ENCODE measurements at regions not wholly inside any gene's neighbourhood (a gene's known extent, or its start where the extent isn't known, plus 50 kb on each side); places are given as distances from the start of the nearest gene placed in this dataset.
"Not testable (repeated sequence)": the region's sequence is repeated elsewhere in the genome, so short reads cannot be mapped to it uniquely, and the experiment has no call there.

DNA sequence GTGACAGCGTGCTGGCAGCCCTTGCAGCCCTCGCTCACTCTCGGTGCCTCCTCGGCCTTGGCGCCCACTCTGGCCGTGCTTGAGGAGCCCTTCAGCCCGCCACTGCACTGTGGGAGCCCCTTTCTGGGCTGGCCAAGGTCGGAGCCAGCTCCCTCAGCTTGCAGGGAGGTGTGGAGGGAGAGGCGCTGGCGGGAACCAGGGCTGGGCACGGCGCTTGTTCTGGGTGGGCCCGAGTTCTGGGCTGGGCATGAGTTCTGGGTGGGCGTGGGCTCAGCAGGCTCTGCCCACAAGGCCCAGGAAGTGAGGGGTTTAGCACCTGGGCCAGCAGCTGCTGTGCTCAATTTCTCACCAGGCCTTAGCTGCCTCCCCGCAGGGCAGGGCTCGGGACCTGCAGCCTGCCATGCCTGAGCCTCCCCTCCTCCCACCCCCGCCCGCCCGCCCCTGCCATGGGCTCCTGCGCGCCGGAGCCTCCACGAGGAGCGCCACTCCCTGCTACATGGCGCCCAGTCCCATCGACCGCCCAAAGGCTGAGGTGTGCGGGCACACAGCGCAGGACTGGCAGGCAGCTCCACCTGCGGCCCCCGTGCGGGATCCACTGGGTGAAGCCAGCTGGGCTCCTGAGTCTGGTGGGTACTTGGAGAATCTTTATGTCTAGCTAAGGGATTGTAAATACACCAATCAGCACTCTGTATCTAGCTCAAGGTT is 169.7 kb downstream of the DEPDC1B start:
- TF ChIP-seq, protein P1, sequence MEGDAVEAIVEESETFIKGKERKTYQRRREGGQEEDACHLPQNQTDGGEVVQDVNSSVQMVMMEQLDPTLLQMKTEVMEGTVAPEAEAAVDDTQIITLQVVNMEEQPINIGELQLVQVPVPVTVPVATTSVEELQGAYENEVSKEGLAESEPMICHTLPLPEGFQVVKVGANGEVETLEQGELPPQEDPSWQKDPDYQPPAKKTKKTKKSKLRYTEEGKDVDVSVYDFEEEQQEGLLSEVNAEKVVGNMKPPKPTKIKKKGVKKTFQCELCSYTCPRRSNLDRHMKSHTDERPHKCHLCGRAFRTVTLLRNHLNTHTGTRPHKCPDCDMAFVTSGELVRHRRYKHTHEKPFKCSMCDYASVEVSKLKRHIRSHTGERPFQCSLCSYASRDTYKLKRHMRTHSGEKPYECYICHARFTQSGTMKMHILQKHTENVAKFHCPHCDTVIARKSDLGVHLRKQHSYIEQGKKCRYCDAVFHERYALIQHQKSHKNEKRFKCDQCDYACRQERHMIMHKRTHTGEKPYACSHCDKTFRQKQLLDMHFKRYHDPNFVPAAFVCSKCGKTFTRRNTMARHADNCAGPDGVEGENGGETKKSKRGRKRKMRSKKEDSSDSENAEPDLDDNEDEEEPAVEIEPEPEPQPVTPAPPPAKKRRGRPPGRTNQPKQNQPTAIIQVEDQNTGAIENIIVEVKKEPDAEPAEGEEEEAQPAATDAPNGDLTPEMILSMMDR (IDR thresholded peaks at IDR 0.05; ENCODE audit: low read depth, low read length, missing input control): not testable (repeated sequence)
- not testable (repeated sequence) for TF ChIP-seq FOXA1 (IDR thresholded peaks at IDR 0.05); TAF1 (conservative IDR thresholded peaks at IDR 0.05); EGR1 (IDR thresholded peaks at IDR 0.05; ENCODE audit: low read depth in 2 of 2); RAD21 (IDR thresholded peaks at IDR 0.05); RXRA (IDR thresholded peaks at IDR 0.05); HNF4A (conservative IDR thresholded peaks at IDR 0.05); NR2F2 (IDR thresholded peaks at IDR 0.05); HNF4G (IDR thresholded peaks at IDR 0.05)
- TF ChIP-seq, protein P2, sequence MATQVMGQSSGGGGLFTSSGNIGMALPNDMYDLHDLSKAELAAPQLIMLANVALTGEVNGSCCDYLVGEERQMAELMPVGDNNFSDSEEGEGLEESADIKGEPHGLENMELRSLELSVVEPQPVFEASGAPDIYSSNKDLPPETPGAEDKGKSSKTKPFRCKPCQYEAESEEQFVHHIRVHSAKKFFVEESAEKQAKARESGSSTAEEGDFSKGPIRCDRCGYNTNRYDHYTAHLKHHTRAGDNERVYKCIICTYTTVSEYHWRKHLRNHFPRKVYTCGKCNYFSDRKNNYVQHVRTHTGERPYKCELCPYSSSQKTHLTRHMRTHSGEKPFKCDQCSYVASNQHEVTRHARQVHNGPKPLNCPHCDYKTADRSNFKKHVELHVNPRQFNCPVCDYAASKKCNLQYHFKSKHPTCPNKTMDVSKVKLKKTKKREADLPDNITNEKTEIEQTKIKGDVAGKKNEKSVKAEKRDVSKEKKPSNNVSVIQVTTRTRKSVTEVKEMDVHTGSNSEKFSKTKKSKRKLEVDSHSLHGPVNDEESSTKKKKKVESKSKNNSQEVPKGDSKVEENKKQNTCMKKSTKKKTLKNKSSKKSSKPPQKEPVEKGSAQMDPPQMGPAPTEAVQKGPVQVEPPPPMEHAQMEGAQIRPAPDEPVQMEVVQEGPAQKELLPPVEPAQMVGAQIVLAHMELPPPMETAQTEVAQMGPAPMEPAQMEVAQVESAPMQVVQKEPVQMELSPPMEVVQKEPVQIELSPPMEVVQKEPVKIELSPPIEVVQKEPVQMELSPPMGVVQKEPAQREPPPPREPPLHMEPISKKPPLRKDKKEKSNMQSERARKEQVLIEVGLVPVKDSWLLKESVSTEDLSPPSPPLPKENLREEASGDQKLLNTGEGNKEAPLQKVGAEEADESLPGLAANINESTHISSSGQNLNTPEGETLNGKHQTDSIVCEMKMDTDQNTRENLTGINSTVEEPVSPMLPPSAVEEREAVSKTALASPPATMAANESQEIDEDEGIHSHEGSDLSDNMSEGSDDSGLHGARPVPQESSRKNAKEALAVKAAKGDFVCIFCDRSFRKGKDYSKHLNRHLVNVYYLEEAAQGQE (IDR thresholded peaks at IDR 0.05): not testable (repeated sequence)
- TF ChIP-seq, protein P3, sequence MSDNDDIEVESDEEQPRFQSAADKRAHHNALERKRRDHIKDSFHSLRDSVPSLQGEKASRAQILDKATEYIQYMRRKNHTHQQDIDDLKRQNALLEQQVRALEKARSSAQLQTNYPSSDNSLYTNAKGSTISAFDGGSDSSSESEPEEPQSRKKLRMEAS (IDR thresholded peaks at IDR 0.05): not testable (repeated sequence)
- TF ChIP-seq, protein P4, sequence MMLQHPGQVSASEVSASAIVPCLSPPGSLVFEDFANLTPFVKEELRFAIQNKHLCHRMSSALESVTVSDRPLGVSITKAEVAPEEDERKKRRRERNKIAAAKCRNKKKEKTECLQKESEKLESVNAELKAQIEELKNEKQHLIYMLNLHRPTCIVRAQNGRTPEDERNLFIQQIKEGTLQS (IDR thresholded peaks at IDR 0.05): not testable (repeated sequence)
- TF ChIP-seq, protein P5, sequence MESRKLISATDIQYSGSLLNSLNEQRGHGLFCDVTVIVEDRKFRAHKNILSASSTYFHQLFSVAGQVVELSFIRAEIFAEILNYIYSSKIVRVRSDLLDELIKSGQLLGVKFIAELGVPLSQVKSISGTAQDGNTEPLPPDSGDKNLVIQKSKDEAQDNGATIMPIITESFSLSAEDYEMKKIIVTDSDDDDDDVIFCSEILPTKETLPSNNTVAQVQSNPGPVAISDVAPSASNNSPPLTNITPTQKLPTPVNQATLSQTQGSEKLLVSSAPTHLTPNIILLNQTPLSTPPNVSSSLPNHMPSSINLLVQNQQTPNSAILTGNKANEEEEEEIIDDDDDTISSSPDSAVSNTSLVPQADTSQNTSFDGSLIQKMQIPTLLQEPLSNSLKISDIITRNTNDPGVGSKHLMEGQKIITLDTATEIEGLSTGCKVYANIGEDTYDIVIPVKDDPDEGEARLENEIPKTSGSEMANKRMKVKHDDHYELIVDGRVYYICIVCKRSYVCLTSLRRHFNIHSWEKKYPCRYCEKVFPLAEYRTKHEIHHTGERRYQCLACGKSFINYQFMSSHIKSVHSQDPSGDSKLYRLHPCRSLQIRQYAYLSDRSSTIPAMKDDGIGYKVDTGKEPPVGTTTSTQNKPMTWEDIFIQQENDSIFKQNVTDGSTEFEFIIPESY (IDR thresholded peaks at IDR 0.05): not testable (repeated sequence)

Measured in liver (tissue), 3 donors.